Activated T-cell treated with anti-CD3 and anti-CD28 coated beads, Interleukin-2, amount 50 U/mL, for 72 hours (primary cell): ENCODE measurements at regions not wholly inside any gene's neighbourhood (a gene's known extent, or its start where the extent isn't known, plus 50 kb on each side); places are given as distances from the start of the nearest gene placed in this dataset.

Experiments
- ATAC-seq, 2 donors: fragments of 150-1000 bp; cut with Tn5 transposase; replicated peaks in 1 of 2; 2 replicates each; pipeline ENCODE4 v1.10.0; 2021; ENCODE audit warnings: moderate library complexity in 2 of 2, mild to moderate bottlenecking in 1 of 2
- DNase-seq, 2 donors: peaks; one replicate each; pipeline ENCODE4 v3.0.0; 2021 to 2022; ENCODE audit warnings: mixed read lengths in 1 of 2
- H3K27ac Mint-ChIP-seq: one replicate; pipeline ENCODE4 v1.8.0; 2022; ENCODE audit warnings: mild to moderate bottlenecking, moderate library complexity, mixed read lengths
- H3K27me3 Mint-ChIP-seq: one replicate; pipeline ENCODE4 v1.8.0; 2022; ENCODE audit warnings: low read depth, mixed read lengths
- H3K36me3 Mint-ChIP-seq, 2 donors: one replicate each; pipeline ENCODE4 v1.8.0; 2022; ENCODE audit warnings: mixed read lengths in 2 of 2, mild to moderate bottlenecking in 1 of 2; ENCODE audit not compliant: insufficient read depth in 2 of 2
- H3K4me1 Mint-ChIP-seq: one replicate; pipeline ENCODE4 v1.8.0; 2022; ENCODE audit warnings: low read depth, mixed read lengths
- H3K4me3 Mint-ChIP-seq, 2 donors: one replicate each; pipeline ENCODE4 v1.8.0; 2022; ENCODE audit warnings: mild to moderate bottlenecking in 2 of 2, mixed read lengths in 2 of 2, moderate library complexity in 2 of 2
- H3K9me3 Mint-ChIP-seq, 2 donors: one replicate each; pipeline ENCODE4 v1.8.0; 2022; ENCODE audit warnings: mixed read lengths in 2 of 2

- Mint-ChIP-seq H3K36me3 (no peaks in the 10 kb centered on the region), H3K9me3 (no peaks in the 10 kb centered on the region), H3K4me1 (no peaks in the 10 kb centered on the region), H3K27me3 (no peaks in the 10 kb centered on the region), H3K27ac (no peak overlapping the region), H3K4me3 (no peak overlapping the region)
- no peak for ATAC-seq
- DNase-seq: no peak
These were observed 624.7 kb upstream of the ALCAM start for GRCh38 chr3:104742044-104742443.

- no peak for DNase-seq
- Mint-ChIP-seq H3K27me3 (no peaks in the 10 kb centered on the region), H3K4me1 (no peaks in the 10 kb centered on the region), H3K9me3 (no peaks in the 10 kb centered on the region), H3K36me3 (no peaks in the 10 kb centered on the region), H3K27ac (no peak overlapping the region), H3K4me3 (no peak overlapping the region)
- no peak for ATAC-seq
These were observed 621.4 kb upstream of the ALCAM start for GRCh38 chr3:104745313-104745712.

GRCh38 chr3:104746056-104746455, 620.7 kb upstream of the ALCAM start:
- Mint-ChIP-seq H3K9me3 (no peaks in the 10 kb centered on the region), H3K27me3 (no peaks in the 10 kb centered on the region), H3K4me1 (no peaks in the 10 kb centered on the region), H3K36me3 (no peaks in the 10 kb centered on the region), H3K27ac (no peak overlapping the region), H3K4me3 (no peak overlapping the region)
- ATAC-seq: no peak
- DNase-seq: no peak

DNA sequence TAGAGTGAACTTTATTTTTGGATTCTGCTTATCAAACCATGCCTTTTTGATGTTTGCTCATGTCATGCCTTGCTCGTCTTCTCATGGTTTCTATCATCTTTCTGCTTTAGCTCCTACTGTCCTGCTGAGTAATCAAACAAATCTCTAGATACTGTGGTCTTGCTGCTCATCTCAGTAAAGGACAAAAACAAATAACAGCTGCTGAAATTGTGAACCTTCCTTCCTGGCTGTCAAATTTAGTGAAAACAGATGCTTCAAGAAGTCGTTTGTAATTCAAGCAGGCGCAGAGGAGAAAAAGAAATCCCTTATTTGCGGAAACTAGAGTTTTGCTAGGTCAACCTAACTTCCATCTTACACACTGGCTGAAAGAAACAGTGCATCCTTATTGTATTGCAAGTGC, 616.1 kb upstream of the ALCAM start:
- H3K4me3 Mint-ChIP-seq: no peak overlapping the region
- ATAC-seq (no peak), DNase-seq (no peak)
- no peak overlapping the region for H3K27ac Mint-ChIP-seq
- H3K36me3 Mint-ChIP-seq: no peaks in the 10 kb centered on the region
- peaks cover 0 to 5% of the 10 kb centered on the region in 2 donors for H3K9me3 Mint-ChIP-seq
- H3K27me3 Mint-ChIP-seq: no peaks in the 10 kb centered on the region
- H3K4me1 Mint-ChIP-seq: no peaks in the 10 kb centered on the region

DNA sequence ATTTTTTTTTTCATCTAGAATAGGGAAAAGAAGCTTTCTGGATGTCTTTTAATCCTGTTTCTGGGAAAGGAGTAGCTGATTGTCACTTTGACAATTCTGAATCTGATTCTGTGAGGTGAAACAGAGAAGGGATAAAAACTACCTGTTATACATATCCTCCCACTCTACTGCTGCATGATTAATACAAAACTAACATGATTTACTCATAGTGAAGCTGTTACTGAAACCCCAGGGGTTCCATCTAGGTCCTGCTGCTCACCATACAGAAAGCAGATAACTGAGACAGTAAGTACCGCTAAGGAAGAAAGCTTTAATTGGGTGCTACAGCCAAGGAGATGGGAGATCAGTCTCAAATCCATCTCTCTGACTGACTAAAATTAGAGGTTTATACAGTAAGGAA, 610.9 kb upstream of the ALCAM start:
- ATAC-seq (no peak), DNase-seq (no peak)
- Mint-ChIP-seq H3K4me3 (no peak overlapping the region), H3K27ac (no peak overlapping the region), H3K27me3 (no peaks in the 10 kb centered on the region), H3K9me3 (peaks cover 3 to 10% of the 10 kb centered on the region in 2 donors), H3K36me3 (peaks cover 0 to 3% of the 10 kb centered on the region in 2 donors), H3K4me1 (no peaks in the 10 kb centered on the region)

DNA sequence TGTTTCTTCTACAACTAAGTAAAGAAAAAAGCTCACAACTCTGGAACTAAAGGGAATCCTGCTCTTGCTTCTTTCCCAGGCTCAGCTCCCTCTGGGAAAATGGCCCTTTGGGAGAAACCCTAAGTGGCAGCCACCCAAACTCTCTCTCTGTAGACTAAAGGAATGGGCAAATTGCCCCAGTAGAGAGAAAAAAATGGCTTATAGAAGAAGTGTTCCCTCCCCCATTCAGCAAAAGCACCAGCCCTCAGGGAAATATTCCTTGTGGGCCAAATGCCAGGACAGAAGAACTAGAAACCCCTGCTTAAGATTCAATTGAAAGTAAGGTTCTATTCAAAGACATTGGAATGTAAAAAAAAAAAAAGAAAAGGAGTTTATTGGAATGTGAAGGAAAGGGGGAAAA, 603.7 kb upstream of the ALCAM start:
- no peak for DNase-seq
- ATAC-seq: no peak
- H3K4me1 Mint-ChIP-seq: no peaks in the 10 kb centered on the region
- no peaks in the 10 kb centered on the region for H3K9me3 Mint-ChIP-seq
- H3K27me3 Mint-ChIP-seq: no peaks in the 10 kb centered on the region
- H3K36me3 Mint-ChIP-seq: no peaks in the 10 kb centered on the region
- no peak overlapping the region for H3K4me3 Mint-ChIP-seq
- H3K27ac Mint-ChIP-seq: no peak overlapping the region

DNA sequence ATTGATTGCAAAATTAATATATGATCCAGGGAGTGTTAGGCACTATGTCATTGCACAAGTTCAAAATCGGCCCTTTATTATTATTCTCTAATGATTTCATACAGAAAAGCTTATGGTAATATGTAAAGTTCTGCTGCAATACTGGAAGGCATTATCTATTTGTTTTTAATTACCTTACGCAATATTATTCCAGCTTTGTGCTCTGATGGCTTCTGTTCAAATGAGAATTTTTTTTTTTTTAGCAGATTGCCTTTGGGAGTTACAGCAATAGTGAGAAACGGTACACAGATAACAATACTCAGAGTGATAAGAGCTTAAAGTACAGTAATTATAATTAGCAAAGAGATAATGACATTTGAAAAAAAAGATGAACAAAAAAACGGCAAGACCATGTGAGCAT, 602.2 kb upstream of the ALCAM start:
- no peaks in the 10 kb centered on the region for H3K4me1 Mint-ChIP-seq
- DNase-seq (no peak), ATAC-seq (no peak)
- H3K27me3 Mint-ChIP-seq: no peaks in the 10 kb centered on the region
- H3K4me3 Mint-ChIP-seq: no peak overlapping the region
- H3K36me3 Mint-ChIP-seq: no peaks in the 10 kb centered on the region
- no peaks in the 10 kb centered on the region for H3K9me3 Mint-ChIP-seq
- H3K27ac Mint-ChIP-seq: no peak overlapping the region

GRCh38 chr3:104768886-104769285, 597.8 kb upstream of the ALCAM start:
- DNase-seq (no peak), ATAC-seq (no peak)
- Mint-ChIP-seq H3K27ac (no peak overlapping the region), H3K36me3 (no peaks in the 10 kb centered on the region), H3K4me3 (no peak overlapping the region), H3K4me1 (no peaks in the 10 kb centered on the region), H3K9me3 (no peaks in the 10 kb centered on the region), H3K27me3 (no peaks in the 10 kb centered on the region)

GRCh38 chr3:104779324-104779723, 587.4 kb upstream of the ALCAM start:
- peaks cover 2 to 4% of the 10 kb centered on the region in 2 donors for H3K9me3 Mint-ChIP-seq
- no peak overlapping the region for H3K4me3 Mint-ChIP-seq
- no peaks in the 10 kb centered on the region for H3K4me1 Mint-ChIP-seq
- no peak overlapping the region for H3K27ac Mint-ChIP-seq
- ATAC-seq: no peak
- no peak for DNase-seq
- H3K36me3 Mint-ChIP-seq: no peaks in the 10 kb centered on the region
- H3K27me3 Mint-ChIP-seq: no peaks in the 10 kb centered on the region

- no peaks in the 10 kb centered on the region for H3K36me3 Mint-ChIP-seq
- H3K4me1 Mint-ChIP-seq: no peaks in the 10 kb centered on the region
- H3K9me3 Mint-ChIP-seq: peaks cover 3 to 4% of the 10 kb centered on the region in 2 donors
- ATAC-seq: no peak
- no peak for DNase-seq
- no peaks in the 10 kb centered on the region for H3K27me3 Mint-ChIP-seq
- H3K4me3 Mint-ChIP-seq: no peak overlapping the region
- H3K27ac Mint-ChIP-seq: no peak overlapping the region
These were observed 585.6 kb upstream of the ALCAM start for GRCh38 chr3:104781112-104781511.

DNA sequence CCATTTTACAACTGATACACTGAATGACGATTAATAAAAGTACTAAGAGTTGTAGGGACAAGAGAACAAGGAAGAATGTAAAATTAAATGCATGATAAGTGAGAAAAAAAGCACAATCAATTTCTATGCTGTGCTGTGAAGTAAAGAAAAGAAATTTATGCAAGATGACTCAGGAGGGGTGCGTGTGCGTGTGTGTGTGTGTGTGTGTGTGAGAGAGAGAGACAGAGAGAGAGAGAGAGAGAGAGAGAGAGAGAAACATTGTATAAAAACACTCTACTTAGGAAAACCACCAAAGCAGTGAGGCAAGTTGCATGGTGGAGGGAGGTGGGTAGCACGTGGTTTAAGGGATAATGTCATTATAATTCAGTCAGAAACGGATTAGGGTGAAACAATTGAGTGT, 580.8 kb upstream of the ALCAM start:
- H3K27ac Mint-ChIP-seq: no peak overlapping the region
- no peaks in the 10 kb centered on the region for H3K4me1 Mint-ChIP-seq
- peaks cover 0 to 2% of the 10 kb centered on the region in 2 donors for H3K9me3 Mint-ChIP-seq
- ATAC-seq (no peak), DNase-seq (no peak)
- H3K36me3 Mint-ChIP-seq: no peaks in the 10 kb centered on the region
- no peaks in the 10 kb centered on the region for H3K27me3 Mint-ChIP-seq
- H3K4me3 Mint-ChIP-seq: no peak overlapping the region

GRCh38 chr3:104787306-104787705, 579.4 kb upstream of the ALCAM start:
- no peaks in the 10 kb centered on the region for H3K4me1 Mint-ChIP-seq
- H3K9me3 Mint-ChIP-seq: peaks cover 0 to 2% of the 10 kb centered on the region in 2 donors
- no peak overlapping the region for H3K27ac Mint-ChIP-seq
- H3K4me3 Mint-ChIP-seq: no peak overlapping the region
- ATAC-seq (no peak), DNase-seq (no peak)
- H3K27me3 Mint-ChIP-seq: no peaks in the 10 kb centered on the region
- H3K36me3 Mint-ChIP-seq: no peaks in the 10 kb centered on the region

DNA sequence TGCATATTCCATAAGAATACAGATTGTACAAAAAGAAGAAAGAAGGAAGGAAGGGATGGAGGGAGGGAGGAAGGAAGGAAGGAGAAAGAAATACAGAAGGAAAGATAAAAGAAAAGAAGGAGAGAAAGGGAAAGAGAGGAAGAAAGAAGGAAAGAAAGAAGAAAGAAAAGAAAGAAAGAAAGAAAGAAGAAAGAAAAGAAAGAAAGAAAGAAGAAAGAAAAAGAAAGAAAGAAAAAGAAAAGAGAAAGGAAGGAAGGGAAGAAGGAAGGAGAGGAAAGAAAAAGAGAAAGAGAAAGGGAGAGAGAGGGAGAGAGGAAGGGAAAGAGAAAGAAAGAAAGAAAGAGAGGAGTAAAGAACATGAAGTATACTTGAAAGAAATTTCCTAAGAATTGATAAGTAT, 577.9 kb upstream of the ALCAM start:
- H3K27ac Mint-ChIP-seq: no peak overlapping the region
- peaks cover 0 to 2% of the 10 kb centered on the region in 2 donors for H3K9me3 Mint-ChIP-seq
- ATAC-seq (no peak), DNase-seq (no peak)
- H3K4me1 Mint-ChIP-seq: no peaks in the 10 kb centered on the region
- H3K36me3 Mint-ChIP-seq: no peaks in the 10 kb centered on the region
- H3K4me3 Mint-ChIP-seq: no peak overlapping the region
- no peaks in the 10 kb centered on the region for H3K27me3 Mint-ChIP-seq

GRCh38 chr3:104791331-104791730, 575.4 kb upstream of the ALCAM start:
- no peaks in the 10 kb centered on the region for H3K9me3 Mint-ChIP-seq
- no peaks in the 10 kb centered on the region for H3K36me3 Mint-ChIP-seq
- DNase-seq: no peak
- H3K4me3 Mint-ChIP-seq: no peak overlapping the region
- H3K4me1 Mint-ChIP-seq: no peaks in the 10 kb centered on the region
- H3K27me3 Mint-ChIP-seq: no peaks in the 10 kb centered on the region
- ATAC-seq: no peak
- H3K27ac Mint-ChIP-seq: no peak overlapping the region

DNA sequence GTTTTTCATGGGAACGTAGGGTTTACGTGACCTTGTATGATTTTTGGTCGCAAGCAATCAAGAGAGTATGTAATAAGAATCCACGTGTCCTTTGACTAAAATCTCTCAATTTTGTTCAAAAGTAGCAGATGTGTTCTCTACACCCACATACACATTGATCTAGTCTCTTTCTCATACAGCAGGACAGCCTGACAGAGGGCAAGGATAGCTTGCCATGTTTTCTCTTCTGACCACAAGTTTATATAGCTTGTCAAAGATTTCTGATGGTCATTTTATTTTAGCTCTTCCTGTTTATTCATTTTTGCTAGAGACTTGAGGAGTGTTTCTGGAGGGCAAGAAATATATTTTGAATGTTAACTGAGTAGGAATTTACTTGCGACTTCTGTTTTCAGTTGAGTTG, 570.2 kb upstream of the ALCAM start:
- Mint-ChIP-seq H3K4me1 (no peaks in the 10 kb centered on the region), H3K27me3 (no peaks in the 10 kb centered on the region), H3K9me3 (no peaks in the 10 kb centered on the region), H3K36me3 (no peaks in the 10 kb centered on the region), H3K27ac (no peak overlapping the region), H3K4me3 (no peak overlapping the region)
- ATAC-seq (no peak), DNase-seq (no peak)
